GM23338 (cell line): ENCODE measurements at regions not wholly inside any gene's neighbourhood (a gene's known extent, or its start where the extent isn't known, plus 50 kb on each side); places are given as distances from the start of the nearest gene placed in this dataset.
A peak's percentile ranks its signal among the peaks of the same experiment; 100 is the strongest.

ENCODE experiments used
- CREB1 ChIP-seq: fragments of 250-450 bp; sonication (Bioruptor Pico); IDR thresholded peaks from 2 replicates; pipeline ENCODE4 v1.5.0; 2020; ENCODE audit warnings: low read depth, mild to moderate bottlenecking, moderate library complexity
- EZH2 ChIP-seq: fragments of 200-600 bp; sonication (generic); IDR thresholded peaks from one replicate; pipeline ENCODE4 v1.8.0; 2017; ENCODE audit warnings: antibody characterized with exemption, mild to moderate bottlenecking, low read depth; ENCODE audit not compliant: unreplicated experiment
- EZH2phosphoT487 ChIP-seq: fragments of 200-600 bp; sonication (generic); IDR thresholded peaks from one replicate; pipeline ENCODE4 v1.8.1; 2018; ENCODE audit warnings: antibody characterized with exemption; ENCODE audit not compliant: unreplicated experiment
- JUNB ChIP-seq: IDR thresholded peaks from one replicate; pipeline ENCODE4 v1.6.1; 2016; ENCODE audit warnings: antibody characterized with exemption; ENCODE audit not compliant: unreplicated experiment
- NANOG ChIP-seq: IDR thresholded peaks from 2 replicates; pipeline ENCODE4 v1.6.1; 2016; ENCODE audit warnings: antibody characterized with exemption, borderline replicate concordance
- POLR2AphosphoS5 ChIP-seq: IDR thresholded peaks from 2 replicates; pipeline ENCODE4 v1.6.1; 2016; ENCODE audit warnings: antibody characterized with exemption, low read depth
- STAT1 ChIP-seq: IDR thresholded peaks from one replicate; pipeline ENCODE4 v1.6.1; 2016; ENCODE audit warnings: antibody characterized with exemption; ENCODE audit not compliant: unreplicated experiment
- ZNF114 ChIP-seq: fragments of 250-450 bp; sonication (Bioruptor Pico); IDR thresholded peaks from 2 replicates; pipeline ENCODE4 v1.5.0; 2020; ENCODE audit warnings: mild to moderate bottlenecking, moderate library complexity
- ZNF331 ChIP-seq: fragments of 250-450 bp; sonication (Bioruptor Pico); IDR thresholded peaks from 2 replicates; pipeline ENCODE4 v1.5.0; 2020; ENCODE audit warnings: low read depth, mild to moderate bottlenecking, moderate library complexity
- TF ChIP-seq, protein P1 (sequence below): IDR thresholded peaks from one replicate; pipeline ENCODE4 v1.6.1; 2018; ENCODE audit warnings: antibody characterized with exemption; ENCODE audit not compliant: unreplicated experiment
- TF ChIP-seq, protein P2 (sequence below), 2 experiments: fragments of 200-600 bp in 1 of 2; sonication (generic) in 1 of 2; conservative IDR thresholded peaks; 2 replicates each; pipeline versions ENCODE4 v1.5.1 to v1.6.1; 2016 to 2017; ENCODE audit warnings: antibody characterized with exemption in 2 of 2, low read depth in 2 of 2, mild to moderate bottlenecking in 2 of 2, moderate library complexity in 1 of 2
- TF ChIP-seq, protein P3 (sequence below): IDR thresholded peaks from 2 replicates; pipeline ENCODE4 v1.6.1; 2016; ENCODE audit warnings: antibody characterized with exemption

DNA sequence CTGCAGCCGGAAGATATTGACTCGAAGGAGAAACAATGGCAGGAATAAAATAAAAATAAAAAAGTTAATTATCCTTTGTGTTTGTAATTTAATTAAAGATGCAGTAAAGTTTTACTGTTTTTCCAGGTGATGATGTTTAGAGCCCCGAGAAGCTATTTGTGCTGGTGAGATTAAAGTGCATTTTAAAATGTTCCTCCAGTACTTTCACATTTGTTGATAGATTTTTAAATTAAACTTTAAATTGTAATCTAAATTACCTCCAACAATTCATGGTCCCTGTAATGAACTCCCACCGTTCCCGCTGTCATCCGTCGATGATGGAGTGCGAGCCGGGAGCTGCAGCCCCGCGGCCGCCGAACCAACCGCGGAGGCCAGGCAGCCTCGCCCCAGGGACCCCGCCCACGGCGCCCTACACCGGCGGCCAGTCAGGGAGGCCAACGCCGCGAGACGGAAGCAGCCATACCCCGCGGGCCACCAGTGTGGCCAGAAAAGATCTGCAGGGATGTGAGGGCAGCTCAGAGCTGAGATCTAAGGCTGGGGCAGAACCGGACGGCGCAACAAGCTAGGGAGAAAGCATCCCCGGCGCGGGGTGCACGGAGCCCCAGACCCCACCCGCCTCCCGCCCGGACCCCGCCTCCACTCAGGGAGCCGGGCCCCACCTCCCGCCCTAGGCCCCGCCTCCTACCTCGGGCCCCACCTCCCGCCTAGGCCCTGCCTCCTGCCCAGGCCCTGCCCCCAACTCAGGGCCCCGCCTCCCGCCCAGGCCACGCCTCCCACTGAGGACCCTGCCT, 104.0 kb downstream of the FAM53A start:
- TF ChIP-seq, protein P1, sequence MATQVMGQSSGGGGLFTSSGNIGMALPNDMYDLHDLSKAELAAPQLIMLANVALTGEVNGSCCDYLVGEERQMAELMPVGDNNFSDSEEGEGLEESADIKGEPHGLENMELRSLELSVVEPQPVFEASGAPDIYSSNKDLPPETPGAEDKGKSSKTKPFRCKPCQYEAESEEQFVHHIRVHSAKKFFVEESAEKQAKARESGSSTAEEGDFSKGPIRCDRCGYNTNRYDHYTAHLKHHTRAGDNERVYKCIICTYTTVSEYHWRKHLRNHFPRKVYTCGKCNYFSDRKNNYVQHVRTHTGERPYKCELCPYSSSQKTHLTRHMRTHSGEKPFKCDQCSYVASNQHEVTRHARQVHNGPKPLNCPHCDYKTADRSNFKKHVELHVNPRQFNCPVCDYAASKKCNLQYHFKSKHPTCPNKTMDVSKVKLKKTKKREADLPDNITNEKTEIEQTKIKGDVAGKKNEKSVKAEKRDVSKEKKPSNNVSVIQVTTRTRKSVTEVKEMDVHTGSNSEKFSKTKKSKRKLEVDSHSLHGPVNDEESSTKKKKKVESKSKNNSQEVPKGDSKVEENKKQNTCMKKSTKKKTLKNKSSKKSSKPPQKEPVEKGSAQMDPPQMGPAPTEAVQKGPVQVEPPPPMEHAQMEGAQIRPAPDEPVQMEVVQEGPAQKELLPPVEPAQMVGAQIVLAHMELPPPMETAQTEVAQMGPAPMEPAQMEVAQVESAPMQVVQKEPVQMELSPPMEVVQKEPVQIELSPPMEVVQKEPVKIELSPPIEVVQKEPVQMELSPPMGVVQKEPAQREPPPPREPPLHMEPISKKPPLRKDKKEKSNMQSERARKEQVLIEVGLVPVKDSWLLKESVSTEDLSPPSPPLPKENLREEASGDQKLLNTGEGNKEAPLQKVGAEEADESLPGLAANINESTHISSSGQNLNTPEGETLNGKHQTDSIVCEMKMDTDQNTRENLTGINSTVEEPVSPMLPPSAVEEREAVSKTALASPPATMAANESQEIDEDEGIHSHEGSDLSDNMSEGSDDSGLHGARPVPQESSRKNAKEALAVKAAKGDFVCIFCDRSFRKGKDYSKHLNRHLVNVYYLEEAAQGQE, result no peak
- TF ChIP-seq, protein P2, sequence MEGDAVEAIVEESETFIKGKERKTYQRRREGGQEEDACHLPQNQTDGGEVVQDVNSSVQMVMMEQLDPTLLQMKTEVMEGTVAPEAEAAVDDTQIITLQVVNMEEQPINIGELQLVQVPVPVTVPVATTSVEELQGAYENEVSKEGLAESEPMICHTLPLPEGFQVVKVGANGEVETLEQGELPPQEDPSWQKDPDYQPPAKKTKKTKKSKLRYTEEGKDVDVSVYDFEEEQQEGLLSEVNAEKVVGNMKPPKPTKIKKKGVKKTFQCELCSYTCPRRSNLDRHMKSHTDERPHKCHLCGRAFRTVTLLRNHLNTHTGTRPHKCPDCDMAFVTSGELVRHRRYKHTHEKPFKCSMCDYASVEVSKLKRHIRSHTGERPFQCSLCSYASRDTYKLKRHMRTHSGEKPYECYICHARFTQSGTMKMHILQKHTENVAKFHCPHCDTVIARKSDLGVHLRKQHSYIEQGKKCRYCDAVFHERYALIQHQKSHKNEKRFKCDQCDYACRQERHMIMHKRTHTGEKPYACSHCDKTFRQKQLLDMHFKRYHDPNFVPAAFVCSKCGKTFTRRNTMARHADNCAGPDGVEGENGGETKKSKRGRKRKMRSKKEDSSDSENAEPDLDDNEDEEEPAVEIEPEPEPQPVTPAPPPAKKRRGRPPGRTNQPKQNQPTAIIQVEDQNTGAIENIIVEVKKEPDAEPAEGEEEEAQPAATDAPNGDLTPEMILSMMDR (conservative IDR thresholded peaks at IDR 0.05; ENCODE audit: low read depth in 2 of 2), result no peak
- TF ChIP-seq POLR2AphosphoS5, result peak; percentile 62
- no peak for TF ChIP-seq EZH2phosphoT487
- no peak for TF ChIP-seq JUNB
- no peak for TF ChIP-seq EZH2
- no peak for TF ChIP-seq CREB1
- TF ChIP-seq NANOG, result no peak
- TF ChIP-seq ZNF331 (CRISPR knock-in tag), result no peak
- TF ChIP-seq STAT1, result peak; percentile 8
- no peak for TF ChIP-seq ZNF114 (CRISPR knock-in tag)
- TF ChIP-seq, protein P3, sequence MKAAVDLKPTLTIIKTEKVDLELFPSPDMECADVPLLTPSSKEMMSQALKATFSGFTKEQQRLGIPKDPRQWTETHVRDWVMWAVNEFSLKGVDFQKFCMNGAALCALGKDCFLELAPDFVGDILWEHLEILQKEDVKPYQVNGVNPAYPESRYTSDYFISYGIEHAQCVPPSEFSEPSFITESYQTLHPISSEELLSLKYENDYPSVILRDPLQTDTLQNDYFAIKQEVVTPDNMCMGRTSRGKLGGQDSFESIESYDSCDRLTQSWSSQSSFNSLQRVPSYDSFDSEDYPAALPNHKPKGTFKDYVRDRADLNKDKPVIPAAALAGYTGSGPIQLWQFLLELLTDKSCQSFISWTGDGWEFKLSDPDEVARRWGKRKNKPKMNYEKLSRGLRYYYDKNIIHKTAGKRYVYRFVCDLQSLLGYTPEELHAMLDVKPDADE, result no peak
